ENCODE measurements at regions not wholly inside any gene's neighbourhood (a gene's known extent, or its start where the extent isn't known, plus 50 kb on each side); places are given as distances from the start of the nearest gene placed in this dataset.
"Not testable (repeated sequence)": the region's sequence is repeated elsewhere in the genome, so short reads cannot be mapped to it uniquely, and the experiment has no call there.

DNA sequence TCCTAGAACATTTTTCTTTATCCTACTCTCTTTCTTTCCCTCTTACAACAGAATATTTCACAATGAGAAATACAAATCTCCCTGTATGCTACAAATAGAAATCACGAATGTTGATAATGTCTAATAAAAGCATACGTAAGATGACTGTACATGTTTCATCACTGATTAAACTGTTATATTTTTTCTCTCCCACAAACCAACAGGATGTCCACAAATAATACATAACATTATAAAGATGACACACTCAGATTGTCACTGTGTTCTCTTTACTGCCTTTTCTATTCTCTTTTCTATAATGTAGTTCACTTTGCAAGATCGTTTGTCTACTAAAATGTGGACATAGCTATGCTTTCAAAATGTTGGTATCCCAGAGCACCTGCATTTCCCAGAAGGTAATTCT is 90.7 kb upstream of the PARP8 start:
- TF ChIP-seq, protein P1, sequence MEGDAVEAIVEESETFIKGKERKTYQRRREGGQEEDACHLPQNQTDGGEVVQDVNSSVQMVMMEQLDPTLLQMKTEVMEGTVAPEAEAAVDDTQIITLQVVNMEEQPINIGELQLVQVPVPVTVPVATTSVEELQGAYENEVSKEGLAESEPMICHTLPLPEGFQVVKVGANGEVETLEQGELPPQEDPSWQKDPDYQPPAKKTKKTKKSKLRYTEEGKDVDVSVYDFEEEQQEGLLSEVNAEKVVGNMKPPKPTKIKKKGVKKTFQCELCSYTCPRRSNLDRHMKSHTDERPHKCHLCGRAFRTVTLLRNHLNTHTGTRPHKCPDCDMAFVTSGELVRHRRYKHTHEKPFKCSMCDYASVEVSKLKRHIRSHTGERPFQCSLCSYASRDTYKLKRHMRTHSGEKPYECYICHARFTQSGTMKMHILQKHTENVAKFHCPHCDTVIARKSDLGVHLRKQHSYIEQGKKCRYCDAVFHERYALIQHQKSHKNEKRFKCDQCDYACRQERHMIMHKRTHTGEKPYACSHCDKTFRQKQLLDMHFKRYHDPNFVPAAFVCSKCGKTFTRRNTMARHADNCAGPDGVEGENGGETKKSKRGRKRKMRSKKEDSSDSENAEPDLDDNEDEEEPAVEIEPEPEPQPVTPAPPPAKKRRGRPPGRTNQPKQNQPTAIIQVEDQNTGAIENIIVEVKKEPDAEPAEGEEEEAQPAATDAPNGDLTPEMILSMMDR (IDR thresholded peaks at IDR 0.05; ENCODE audit: low read depth, low read length, missing control alignments), result no peak
- no peak for DNase-seq (ENCODE audit: low read depth)
- in situ Hi-C loops (cut with HindIII; ENCODE audit: low sequenced_read_pairs), result no loop called here
- H3K4me3 ChIP-seq (ENCODE audit: low read depth, low read length), result no peak overlapping the region

DNA sequence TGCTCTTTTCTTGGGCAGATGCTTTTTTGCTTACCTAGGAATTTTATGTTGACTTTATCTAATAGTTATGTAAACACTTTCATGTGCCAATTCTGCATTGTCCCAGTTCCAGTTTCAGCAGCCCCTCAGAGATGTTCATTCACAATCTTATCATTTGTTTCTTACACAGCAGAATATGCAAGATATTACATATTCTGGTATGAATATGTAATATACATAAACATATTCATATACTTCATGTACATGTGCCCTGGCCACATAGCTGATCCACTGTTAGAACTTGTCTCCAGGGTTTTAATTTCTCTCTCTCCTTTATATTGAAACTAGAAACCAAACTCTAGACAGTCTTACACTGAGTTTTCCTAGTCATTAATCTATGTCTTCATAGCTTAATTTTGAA is 90.2 kb upstream of the PARP8 start:
- no peak overlapping the region for H3K4me3 ChIP-seq (ENCODE audit: low read depth, low read length)
- DNase-seq (ENCODE audit: low read depth), result no peak
- TF ChIP-seq, protein P1 (IDR thresholded peaks at IDR 0.05; ENCODE audit: low read depth, low read length, missing control alignments), result no peak
- in situ Hi-C loops (cut with HindIII; ENCODE audit: low sequenced_read_pairs), result no loop called here

DNA sequence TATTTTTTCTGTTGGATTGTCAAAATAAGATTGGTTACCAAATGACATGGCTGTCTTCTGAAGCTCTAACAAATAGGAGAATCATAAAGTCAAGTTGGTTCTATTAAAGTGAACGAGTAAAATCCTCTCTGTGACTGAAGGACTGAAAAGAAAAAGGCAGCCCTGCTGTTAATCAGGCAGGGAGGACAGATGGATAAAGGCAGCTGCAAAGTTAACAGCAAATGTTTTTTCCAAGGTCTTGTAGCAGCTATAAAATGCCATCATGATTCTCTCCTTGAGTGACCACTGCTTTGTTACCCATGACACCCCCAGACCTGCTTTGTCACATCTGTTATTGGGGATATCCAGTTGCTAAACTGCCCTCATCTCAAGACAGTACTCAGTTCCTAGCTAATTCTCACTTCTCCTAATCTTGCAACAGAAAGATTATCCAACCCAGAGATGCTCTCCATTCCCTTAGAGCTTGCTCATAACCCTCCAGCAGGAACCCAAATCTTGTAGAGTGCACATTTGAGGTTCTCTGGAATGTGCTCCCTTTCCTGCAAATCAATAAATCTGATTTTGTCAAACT is 89.7 kb upstream of the PARP8 start:
- in situ Hi-C loops (cut with HindIII; ENCODE audit: low sequenced_read_pairs), result no loop called here
- TF ChIP-seq, protein P1 (IDR thresholded peaks at IDR 0.05; ENCODE audit: low read depth, low read length, missing control alignments), result no peak
- no peak for DNase-seq (ENCODE audit: low read depth)
- no peak overlapping the region for H3K4me3 ChIP-seq (ENCODE audit: low read depth, low read length)

DNA sequence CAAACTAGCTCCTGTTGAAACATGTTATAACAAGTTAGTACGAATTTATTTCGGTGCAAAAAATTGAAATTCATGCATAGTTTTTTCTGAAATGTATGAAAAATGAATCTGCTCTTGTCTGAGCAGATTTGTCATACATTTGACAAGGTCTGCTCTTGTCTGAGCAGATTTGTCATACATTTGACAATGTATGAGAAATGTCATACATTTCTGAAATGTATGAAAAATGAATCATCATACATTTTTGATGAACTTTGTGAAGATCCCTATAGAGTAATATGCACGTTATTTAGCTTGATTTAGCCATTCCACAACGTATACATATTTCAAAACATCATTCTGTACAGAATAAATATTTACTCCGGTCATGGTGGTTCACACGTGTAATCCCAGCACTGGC is 85.9 kb upstream of the PARP8 start:
- no peak for DNase-seq (ENCODE audit: low read depth)
- in situ Hi-C loops (cut with HindIII; ENCODE audit: low sequenced_read_pairs), result no loop called here
- TF ChIP-seq, protein P1 (IDR thresholded peaks at IDR 0.05; ENCODE audit: low read depth, low read length, missing control alignments), result no peak
- no peak overlapping the region for H3K4me3 ChIP-seq (ENCODE audit: low read depth, low read length)

DNA sequence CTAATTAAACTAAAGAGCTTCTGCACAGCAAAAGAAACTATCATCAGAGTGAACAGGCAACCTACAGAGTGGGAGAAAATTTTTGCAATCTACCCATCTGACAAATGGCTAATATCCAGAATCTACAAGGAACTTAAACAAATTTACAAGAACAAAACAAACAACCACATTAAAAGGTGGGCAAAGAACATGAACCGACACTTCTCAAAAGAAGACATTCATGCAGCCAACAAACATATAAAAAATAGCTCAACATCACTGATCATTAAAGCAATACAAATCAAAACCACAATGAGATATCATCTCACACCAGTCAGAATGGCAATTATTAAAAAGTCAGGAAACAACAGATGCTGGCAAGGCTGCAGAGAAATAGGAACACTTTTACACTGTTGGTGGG is 84.6 kb upstream of the PARP8 start:
- H3K4me3 ChIP-seq (ENCODE audit: low read depth, low read length); in situ Hi-C loops (cut with HindIII; ENCODE audit: low sequenced_read_pairs); DNase-seq (ENCODE audit: low read depth): not testable (repeated sequence)

DNA sequence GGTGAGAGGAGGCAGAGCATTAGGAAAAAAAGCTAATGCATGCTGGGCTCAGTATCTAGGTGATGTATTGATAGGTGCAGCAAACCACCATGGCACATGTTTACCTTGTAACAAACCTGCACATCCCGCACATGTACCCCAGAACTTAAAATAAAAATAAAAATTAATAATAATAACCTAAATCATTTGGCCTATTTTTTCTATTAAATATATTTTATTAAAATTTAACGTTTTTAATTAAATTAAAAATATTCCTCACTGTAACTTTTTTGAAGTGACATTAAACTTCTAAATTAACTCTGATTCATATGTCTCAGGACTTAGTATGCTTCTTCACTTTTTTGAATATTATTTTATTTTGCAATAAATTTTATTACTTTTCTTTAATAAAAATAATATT is 83.7 kb upstream of the PARP8 start:
- DNase-seq (ENCODE audit: low read depth), result no peak
- H3K4me3 ChIP-seq (ENCODE audit: low read depth, low read length), result no peak overlapping the region
- in situ Hi-C loops (cut with HindIII; ENCODE audit: low sequenced_read_pairs), result no loop called here
- TF ChIP-seq, protein P1 (IDR thresholded peaks at IDR 0.05; ENCODE audit: low read depth, low read length, missing control alignments), result no peak

DNA sequence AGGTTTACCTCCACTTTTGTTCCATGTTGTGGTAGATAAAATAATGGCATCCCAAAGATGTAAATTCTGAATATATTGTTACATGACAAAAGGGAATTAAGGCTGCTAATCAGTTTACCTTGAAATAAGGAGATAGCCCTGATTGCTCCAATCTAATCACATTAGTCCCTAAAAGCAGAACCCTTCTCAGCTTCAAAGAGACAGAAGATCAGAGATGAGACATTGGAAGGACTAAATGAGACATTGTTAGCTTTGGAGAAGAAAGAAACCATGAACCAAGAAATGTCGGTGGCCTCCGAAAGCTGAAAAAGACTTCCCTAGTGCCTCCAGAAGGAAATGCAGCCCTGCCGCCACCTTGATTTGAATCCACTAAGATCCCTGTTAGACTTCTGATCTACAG is 82.8 kb upstream of the PARP8 start:
- in situ Hi-C loops (cut with HindIII; ENCODE audit: low sequenced_read_pairs), result no loop called here

DNA sequence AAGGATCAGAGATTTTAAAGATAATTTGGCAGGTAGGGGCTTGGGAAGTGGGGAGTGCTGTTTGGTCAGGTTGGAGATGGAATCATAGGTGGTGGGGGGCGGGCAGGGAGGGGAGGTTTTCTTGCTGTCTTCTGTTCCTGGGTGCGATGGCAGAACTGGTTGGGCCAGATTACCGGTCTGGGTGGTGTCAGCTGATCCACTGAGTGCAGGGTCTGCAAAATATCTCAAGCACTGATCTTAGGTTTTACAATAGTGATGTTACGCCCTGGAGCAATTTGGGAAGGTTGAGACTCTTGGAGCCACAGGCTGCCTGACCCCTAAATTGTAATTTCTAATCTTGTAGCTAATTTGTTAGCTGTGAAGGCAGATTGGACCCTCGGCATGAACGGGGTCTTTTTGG is 78.0 kb upstream of the PARP8 start:
- H3K4me3 ChIP-seq (ENCODE audit: low read depth, low read length); in situ Hi-C loops (cut with HindIII; ENCODE audit: low sequenced_read_pairs); DNase-seq (ENCODE audit: low read depth): not testable (repeated sequence)

More for the DNA sequence above, 82.8 kb upstream of the PARP8 start:
- DNase-seq (ENCODE audit: low read depth), result no peak
- TF ChIP-seq, protein P1 (IDR thresholded peaks at IDR 0.05; ENCODE audit: low read depth, low read length, missing control alignments), result no peak
- no peak overlapping the region for H3K4me3 ChIP-seq (ENCODE audit: low read depth, low read length)

DNA sequence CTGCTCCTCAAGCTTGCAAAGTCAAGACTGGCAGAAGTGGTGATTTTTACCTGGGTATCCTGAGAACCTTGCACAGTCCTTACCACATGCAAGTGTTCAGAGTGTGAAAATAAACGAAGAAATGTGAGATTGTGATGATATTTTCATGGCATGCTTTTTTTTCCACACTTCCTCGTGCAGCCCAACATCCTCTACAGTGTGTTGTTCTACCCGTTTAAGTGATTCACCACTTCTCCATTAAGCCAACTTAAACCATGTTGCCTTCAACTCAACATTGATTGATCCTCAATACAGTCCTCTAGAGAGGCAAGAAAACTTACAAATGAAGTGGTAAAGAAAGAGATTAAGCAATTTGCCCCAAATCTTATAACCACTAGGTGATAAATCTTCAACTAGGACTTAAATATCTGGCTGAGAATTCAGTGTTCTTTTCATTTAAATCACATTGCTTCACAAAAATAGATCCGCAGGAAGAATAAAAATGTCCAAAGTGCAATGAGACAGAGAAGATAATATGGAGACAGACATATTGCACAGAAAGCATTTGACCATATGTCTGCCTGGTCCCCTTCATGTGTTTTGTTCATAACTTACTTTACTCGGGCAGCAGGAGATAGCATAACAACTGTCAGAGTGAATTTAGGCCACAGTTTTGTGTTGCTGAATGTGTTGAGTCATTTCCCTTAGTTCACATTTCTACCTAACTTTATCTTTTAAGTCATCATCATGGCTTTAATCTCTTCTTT is 75.8 kb upstream of the PARP8 start:
- in situ Hi-C loops (cut with HindIII; ENCODE audit: low sequenced_read_pairs); H3K4me3 ChIP-seq (ENCODE audit: low read depth, low read length); DNase-seq (ENCODE audit: low read depth): not testable (repeated sequence)

DNA sequence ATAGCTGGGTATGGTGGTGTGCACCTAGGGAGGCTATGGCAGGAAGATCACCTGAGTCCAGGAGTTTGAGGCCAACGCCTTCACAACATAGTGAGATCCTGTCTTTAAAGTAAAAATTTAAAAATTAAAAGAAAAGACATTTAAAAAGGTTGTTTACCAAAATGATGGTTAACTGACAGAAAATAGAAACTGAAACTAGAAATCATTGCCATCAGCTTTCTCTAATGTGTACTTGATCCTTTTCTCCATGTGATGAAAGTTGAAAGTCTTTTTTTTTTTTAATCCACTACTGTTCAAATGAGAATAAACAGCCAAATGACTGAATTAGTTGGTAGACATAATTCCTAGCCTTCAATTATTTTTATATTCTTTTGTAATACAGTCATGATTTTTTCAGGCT is 75.1 kb upstream of the PARP8 start:
- H3K4me3 ChIP-seq (ENCODE audit: low read depth, low read length); DNase-seq (ENCODE audit: low read depth); in situ Hi-C loops (cut with HindIII; ENCODE audit: low sequenced_read_pairs): not testable (repeated sequence)

All from astrocyte of the cerebellum (primary cell).